Hematopoietic multipotent progenitor cell treated with erythropoietin and hydrocortisone succinate and interleukin-3 and kit ligand, for 6 days (in vitro differentiated cells): ENCODE measurements at regions not wholly inside any gene's neighbourhood (a gene's known extent, or its start where the extent isn't known, plus 50 kb on each side); places are given as distances from the start of the nearest gene placed in this dataset.

Experiments used
- DNase-seq: peaks from one replicate; pipeline ENCODE4 v3.0.0-alpha.2; 2015

GRCh38 chr10:84077768-84078167 is 61.5 kb upstream of the GHITM start:
- DNase-seq = no peak

- no peak for DNase-seq
These were observed 60.5 kb upstream of the GHITM start for GRCh38 chr10:84078771-84079170.

- DNase-seq = no peak
These were observed 55.0 kb upstream of the GHITM start for GRCh38 chr10:84084342-84084741.

GRCh38 chr10:84087202-84087601 is 52.1 kb upstream of the GHITM start:
- DNase-seq = no peak

- DNase-seq = no peak
These were observed 50.7 kb upstream of the GHITM start for GRCh38 chr10:84088626-84089025.

- DNase-seq = no peak
These were observed 50.1 kb upstream of the GHITM start for GRCh38 chr10:84089162-84089561.
